GM18511 (cell line): ENCODE measurements at regions not wholly inside any gene's neighbourhood (a gene's known extent, or its start where the extent isn't known, plus 50 kb on each side); places are given as distances from the start of the nearest gene placed in this dataset.

ENCODE experiments used
- ATAC-seq: cut with Tn5 transposase; IDR thresholded peaks from one replicate; pipeline ENCODE4 v1.9.1; 2021; ENCODE audit warnings: mild to moderate bottlenecking, moderate library complexity; ENCODE audit not compliant: unreplicated experiment

DNA sequence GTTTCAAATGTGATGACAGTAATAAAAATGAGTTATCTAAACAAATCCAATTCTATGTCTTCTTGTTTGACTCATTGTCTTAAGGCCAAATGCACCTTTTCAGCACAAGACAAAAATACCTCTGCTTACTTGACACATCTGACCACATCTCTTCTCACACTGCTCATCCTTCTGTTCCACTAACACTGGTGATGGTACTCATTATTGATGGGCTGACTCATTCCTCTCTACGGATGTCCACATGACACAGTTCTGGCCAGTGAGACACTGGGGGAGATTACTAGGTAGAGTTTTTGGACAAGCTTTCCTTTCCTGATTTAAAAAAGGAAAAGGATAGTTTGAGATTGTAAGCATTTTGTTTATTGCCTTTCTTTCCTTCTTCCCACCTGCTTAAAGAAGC, 410.6 kb upstream of the THRB start:
- no peak for ATAC-seq

DNA sequence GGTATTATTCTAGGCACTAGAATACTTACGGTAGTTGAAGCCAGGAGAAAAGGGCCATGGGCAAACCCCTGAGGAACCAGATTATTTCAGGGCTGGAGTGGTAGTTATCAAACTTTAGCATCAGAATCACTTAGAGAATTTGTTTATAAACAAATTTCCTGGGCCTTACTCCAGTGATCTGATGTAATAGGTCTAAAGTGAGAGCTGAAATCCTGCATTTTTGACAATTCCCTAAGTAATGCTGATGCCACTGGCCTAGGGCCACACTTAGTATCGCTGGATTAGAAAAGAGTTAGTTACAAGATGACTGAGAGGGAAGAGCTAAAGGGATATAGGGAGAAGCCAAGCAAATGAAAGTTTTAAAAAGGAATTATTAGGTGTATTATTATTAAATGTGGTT, 412.5 kb upstream of the THRB start:
- no peak for ATAC-seq

GRCh38 chr3:24911076-24911475, 416.4 kb upstream of the THRB start:
- no peak for ATAC-seq

- ATAC-seq, result no peak
These were observed 421.0 kb upstream of the THRB start for GRCh38 chr3:24915639-24916038.

DNA sequence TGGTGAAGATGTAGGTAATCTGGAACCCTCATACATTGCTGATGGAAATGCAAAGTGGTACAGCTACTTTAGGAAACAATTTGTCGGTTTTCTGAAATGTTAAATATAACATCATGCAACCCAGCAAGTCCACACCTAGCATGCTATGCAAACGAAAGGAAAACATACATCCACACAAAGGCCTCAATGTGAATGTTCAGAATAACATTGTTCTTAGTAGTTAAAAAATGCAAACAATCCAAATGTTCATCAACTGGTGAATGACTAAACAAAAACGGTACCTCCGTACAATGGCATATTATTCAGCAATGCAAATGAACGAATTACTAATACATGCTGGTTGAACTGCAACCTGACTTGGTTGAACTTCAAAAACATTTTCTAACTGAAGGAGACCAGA, 423.3 kb upstream of the THRB start:
- ATAC-seq, result no peak

GRCh38 chr3:24923570-24923969, 428.9 kb upstream of the THRB start:
- no peak for ATAC-seq

DNA sequence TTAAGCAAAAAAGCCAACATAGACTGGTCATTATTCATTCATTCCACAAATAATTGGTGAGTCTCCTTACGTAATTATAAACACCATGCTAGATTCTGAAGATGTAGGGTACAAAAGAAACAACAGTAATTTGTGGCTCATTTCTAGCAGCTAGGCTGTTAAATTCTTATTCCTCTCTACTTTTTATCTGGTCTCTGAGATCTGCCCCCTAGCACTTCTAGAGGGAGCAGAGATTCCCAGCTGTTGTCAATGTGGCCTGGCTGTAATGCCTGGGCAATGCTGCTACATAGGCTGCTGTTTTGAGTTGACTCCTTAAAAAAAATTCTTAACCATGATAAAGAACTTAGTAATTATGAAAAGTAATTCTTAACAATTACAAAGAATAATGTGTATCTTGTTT, 434.9 kb upstream of the THRB start:
- no peak for ATAC-seq

DNA sequence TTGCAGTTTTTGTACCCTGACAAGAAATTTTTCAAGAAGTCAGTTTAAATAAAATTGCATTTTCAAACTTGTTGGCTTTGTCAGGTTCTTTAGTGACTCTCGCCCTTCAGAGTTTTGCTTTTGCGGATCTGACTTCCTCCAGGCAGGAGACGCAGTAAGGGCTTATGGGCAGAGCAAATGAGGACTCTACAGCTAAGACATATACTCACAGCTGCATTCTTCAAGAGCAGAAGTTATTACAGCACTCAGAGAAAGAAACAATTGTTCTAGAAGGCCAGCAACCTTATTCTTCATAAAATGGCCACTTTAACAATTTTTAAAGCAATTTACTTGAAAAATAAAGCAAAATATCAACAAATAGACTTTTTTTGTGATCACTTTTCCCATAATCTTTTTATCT, 438.8 kb upstream of the THRB start:
- ATAC-seq, result no peak

GRCh38 chr3:24936574-24936973, 441.9 kb upstream of the THRB start:
- no peak for ATAC-seq

GRCh38 chr3:24937228-24937627, 442.6 kb upstream of the THRB start:
- ATAC-seq, result no peak

DNA sequence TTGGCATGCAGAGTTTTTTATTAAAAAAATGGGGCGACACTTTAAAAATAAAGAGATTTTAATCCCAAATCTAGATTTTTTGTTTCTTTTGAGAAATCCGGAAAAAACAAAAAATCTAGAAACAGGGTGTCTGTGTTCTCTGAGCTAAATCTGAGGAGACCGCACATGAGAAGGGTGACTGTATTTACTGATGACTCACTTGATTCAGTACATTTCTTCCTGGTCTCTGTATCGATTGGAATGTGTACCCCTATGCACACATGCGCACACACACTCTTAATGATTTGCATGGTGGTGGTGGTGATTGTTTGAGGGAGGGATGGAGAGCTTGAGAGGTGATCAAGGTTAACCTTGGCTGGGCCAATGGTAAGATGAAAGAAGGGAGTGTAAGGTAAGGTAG, 443.1 kb upstream of the THRB start:
- no peak for ATAC-seq

DNA sequence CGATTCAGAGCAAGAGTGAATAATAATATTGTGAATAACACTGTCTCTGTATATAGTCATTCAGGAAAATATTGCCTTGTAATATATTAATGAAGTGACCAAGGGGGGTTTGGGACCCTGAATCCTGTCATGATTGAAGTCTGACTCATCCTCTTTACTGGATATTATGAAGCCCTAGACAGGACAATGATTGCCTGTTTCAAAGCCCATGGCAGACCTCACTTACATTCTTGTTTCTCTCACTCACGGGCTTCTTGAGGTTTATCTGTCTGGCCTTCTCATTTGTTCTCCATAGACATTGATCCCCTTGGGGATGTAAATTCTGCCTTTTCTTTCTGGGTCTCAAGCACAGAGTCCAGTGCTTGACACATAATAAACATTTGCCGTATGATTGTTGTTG, 449.3 kb upstream of the THRB start:
- ATAC-seq, result no peak

DNA sequence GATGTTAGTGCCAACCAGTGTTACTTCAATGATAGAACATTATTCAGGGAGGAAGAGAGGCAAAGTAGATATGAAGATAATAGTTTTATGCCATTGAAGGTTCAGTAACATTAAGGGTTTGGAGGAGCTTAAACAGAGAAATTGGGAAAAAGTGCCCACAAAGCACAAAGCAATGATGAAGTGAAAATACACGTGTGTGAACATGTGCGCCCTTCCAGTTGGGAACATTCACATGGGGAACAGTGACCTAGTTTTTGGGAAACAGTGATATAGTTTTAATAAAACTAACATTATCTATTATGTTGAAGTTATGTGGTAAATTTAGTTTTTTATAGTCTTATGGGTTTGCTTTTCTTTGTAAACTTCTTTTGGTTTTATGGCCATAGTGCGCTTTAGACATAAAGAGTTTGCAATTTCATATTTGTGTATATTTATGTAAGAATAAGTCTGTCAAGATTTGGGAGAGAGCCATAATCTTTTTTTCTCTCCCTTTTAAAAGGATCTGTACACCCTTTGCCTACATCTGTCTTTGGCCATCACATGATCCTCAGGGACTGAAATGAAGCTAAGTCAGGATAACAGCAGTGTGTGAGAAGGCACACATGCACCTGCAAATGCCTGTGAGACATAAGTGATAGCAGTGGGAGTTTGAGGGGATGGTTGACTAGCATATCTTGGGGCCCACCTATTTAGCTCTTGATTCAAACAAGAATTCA, 450.3 kb upstream of the THRB start:
- no peak for ATAC-seq

- ATAC-seq, result no peak
These were observed 450.9 kb upstream of the THRB start for GRCh38 chr3:24945563-24945962.

DNA sequence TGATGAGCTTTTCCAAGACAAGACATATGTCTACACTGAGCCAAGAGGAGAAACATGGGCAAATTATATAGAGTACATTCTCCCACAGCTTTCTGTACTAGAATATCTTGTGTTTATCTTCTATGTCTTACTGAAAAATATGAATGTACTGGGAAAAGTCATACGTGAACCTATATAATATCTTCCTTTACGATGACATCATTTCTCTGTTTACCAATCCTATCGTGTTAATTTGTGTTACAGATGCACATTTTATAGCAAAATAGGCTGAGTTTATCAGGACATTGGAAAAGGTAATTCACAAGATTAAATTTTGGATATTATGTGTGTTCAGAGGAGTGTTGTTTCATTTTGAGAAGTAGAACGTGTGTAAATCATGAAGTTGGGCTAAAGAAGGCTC, 452.5 kb upstream of the THRB start:
- ATAC-seq, result no peak

DNA sequence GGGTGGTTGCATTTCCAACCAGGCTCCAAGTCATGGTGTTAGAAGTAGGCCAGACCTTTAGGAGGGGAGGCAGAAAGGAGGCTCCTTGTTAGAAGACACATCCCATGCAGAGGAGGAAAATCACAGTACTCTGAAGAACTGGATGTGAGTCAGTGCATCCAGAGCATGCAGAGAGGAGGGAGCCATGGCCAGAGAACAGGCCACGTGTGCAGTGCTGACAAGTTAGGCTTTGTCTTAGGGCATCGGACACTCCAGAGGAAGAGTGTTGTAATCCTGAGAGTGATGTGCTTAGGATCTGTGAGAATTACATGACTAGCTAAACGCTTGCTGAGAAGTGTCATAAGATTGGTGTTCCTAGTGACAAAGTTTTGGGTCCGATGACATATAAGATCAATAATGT, 456.5 kb upstream of the THRB start:
- no peak for ATAC-seq

- no peak for ATAC-seq
These were observed 457.7 kb upstream of the THRB start for GRCh38 chr3:24952388-24952787.

DNA sequence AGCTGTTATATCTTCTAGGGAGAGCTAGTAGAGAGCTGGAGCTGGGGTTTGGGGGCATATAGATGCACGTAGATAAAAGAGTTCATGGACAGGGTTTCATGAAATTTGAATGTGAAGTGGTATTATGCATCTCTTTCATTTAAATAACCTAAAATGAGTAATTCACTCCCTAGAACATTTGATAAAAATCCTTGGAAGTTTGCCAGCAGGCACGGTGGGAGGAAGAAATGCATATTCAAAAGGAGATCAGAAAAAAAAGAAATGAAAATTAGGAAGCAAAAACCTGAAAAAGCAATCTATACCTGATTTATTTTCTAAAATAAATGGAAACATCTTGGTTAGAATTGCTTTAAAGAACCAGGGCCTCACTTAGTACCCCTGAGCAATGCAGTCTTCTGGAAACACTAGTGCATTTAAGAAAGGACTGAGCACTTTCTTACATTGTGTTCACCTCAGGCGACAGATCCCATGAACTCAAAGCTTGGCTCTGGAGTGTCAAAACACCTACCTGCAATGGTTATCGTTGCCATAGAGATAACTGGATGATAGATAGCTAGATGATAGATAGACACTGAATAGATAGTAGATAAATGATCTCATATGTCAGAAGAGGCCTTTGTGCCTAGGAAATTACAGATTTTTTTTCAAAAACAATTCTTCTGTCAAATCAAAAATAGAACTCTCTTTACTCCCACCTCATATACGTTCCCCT, 458.6 kb upstream of the THRB start:
- ATAC-seq, result no peak

GRCh38 chr3:24956613-24957012, 462.0 kb upstream of the THRB start:
- ATAC-seq, result no peak

GRCh38 chr3:24958271-24958670, 463.6 kb upstream of the THRB start:
- ATAC-seq, result no peak

DNA sequence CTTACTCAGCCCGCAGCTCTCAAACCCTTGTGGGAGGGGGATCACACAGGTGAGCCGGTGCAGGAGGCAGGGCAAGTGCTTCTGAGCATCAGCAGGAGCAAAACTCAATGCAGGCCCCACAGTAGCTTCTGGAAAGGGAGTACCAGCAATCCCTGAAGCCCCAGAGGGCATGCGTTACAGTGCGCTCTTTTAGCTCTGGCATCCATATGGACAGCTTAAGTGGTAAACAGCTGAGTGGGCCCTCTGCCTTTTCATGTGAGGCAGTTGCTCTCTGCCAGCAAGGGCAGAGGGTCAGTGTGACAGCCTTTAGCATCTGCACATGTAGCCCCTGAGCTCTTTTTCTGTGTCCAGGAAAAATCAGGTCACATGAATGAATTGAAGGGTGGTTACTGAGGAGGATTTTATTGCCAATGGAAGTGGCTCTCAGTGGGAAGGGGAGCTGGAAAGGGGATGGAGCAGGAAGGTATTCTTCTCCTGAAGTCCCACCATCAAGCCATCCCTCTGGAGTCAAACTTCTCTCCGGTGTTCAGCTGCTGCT, 464.3 kb upstream of the THRB start:
- no peak for ATAC-seq

- ATAC-seq, result no peak
These were observed 464.1 kb upstream of the RARB start for GRCh38 chr3:24963762-24964625.
